Spleen (tissue), 7 donors: ENCODE measurements at regions not wholly inside any gene's neighbourhood (a gene's known extent, or its start where the extent isn't known, plus 50 kb on each side); places are given as distances from the start of the nearest gene placed in this dataset.

Source experiments
- CTCF ChIP-seq, 11 experiments: fragments of 200-600 bp in 7 of 11; fragments of 450-650 bp in 4 of 11; sonication (generic) in 4 of 11; IDR thresholded peaks in 8 of 11; conservative IDR thresholded peaks in 3 of 11; 1 replicate in 7 of 11; 2 replicates in 4 of 11; pipeline versions ENCODE4 v1.4.0 to v1.8.0; 2016 to 2021; ENCODE audit warnings: antibody characterized with exemption in 11 of 11, inconsistent platforms in 4 of 11, mild to moderate bottlenecking in 1 of 11
- POLR2AphosphoS5 ChIP-seq, 3 donors: sonication (generic); formaldehyde crosslinking; IDR thresholded peaks; one replicate each; pipeline ENCODE4 v1.5.1; 2017; ENCODE audit warnings: antibody characterized with exemption in 3 of 3
- donor health status: DM: no; HTN: no; CAD: no; lungs with moderate emphysema.
- donor health status: DM: no; HTN: no; CAD: no.
- donor health status: DM: no; HTN: no; CAD: no.

GRCh38 chr1:60895701-60896100 is 186.7 kb upstream of the NFIA start:
- TF ChIP-seq CTCF (IDR thresholded peaks at IDR 0.05 in 8 of 11, conservative IDR thresholded peaks at IDR 0.05 in 3 of 11) (no peak), POLR2AphosphoS5 (IDR thresholded peaks at IDR 0.05) (no peak)
